GM19395 (cell line): ENCODE measurements at regions not wholly inside any gene's neighbourhood (a gene's known extent, or its start where the extent isn't known, plus 50 kb on each side); places are given as distances from the start of the nearest gene placed in this dataset.
"Not testable (repeated sequence)": the region's sequence is repeated elsewhere in the genome, so short reads cannot be mapped to it uniquely, and the experiment has no call there.

Experiments used
- ATAC-seq: cut with Tn5 transposase; IDR thresholded peaks from one replicate; pipeline ENCODE4 v1.9.1; 2021; ENCODE audit warnings: mild to moderate bottlenecking, moderate library complexity; ENCODE audit not compliant: unreplicated experiment

GRCh38 chr4:104002318-104002717 is 282.5 kb upstream of the TACR3 start:
- not testable (repeated sequence) for ATAC-seq

DNA sequence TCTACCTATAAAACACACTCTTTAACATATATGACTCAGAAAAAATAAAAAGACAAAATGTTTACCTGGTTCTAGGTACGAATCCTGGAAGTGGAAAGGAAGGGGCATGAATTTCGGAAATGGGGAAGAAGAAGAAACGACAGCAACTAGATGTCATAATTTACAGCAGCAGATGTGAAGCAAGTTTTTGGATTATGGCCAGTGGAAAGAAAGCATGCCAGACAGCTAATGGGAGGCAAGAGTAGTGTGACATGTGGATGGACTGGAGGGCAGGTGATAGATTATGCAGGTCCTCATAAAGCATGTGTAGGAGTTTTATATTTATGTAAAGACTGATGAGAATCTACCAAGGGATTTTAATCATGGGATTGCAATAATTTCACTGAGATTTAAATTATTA is 279.0 kb upstream of the TACR3 start:
- ATAC-seq = no peak

- ATAC-seq = no peak
Measured at GRCh38 chr4:103996637-103997036, 276.9 kb upstream of the TACR3 start.

- no peak for ATAC-seq
Measured at GRCh38 chr4:103996064-103996463, 276.3 kb upstream of the TACR3 start.

GRCh38 chr4:103994059-103994458 is 274.3 kb upstream of the TACR3 start:
- ATAC-seq = no peak

DNA sequence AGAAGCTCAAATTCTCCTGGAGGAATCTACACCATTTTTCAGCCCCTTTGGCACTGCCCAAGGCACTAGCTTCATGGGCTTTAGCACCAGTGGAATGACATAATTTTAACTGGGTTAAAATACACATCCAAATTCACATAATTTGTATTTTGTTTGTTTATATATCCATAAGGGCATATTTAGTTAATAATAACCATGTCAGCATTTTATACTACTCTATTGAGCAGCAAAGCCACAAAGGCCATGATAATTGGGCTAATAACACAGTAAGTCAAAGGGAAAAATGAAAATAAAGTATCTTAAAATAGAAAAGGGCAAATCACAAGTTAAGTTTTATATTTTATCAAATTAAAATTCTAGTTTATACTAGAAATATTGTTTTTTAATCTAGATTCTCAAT is 262.7 kb upstream of the TACR3 start:
- ATAC-seq = no peak

GRCh38 chr4:103948244-103949018 is 228.6 kb upstream of the TACR3 start:
- no peak for ATAC-seq

DNA sequence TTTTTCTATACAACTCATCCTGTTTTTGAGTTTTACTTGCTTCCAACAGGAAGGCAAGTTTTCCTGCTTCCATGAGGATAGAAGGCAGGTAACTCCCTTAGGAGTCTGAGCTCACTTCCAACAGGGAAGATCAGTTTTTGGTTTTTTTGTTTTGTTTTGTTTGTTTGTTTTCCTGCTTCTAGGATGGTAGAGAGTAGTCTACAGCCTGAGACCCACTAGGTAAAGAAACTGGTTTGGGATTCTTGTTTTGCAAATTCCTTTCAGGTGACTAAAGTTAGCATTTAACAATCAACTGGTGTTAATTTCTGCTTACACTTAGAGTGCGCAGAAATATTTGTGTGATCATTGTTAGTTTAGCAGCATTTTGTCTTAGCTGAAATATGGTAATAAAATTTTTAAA is 227.8 kb upstream of the TACR3 start:
- no peak for ATAC-seq

GRCh38 chr4:103946621-103947268 is 227.0 kb upstream of the TACR3 start:
- not testable (repeated sequence) for ATAC-seq

DNA sequence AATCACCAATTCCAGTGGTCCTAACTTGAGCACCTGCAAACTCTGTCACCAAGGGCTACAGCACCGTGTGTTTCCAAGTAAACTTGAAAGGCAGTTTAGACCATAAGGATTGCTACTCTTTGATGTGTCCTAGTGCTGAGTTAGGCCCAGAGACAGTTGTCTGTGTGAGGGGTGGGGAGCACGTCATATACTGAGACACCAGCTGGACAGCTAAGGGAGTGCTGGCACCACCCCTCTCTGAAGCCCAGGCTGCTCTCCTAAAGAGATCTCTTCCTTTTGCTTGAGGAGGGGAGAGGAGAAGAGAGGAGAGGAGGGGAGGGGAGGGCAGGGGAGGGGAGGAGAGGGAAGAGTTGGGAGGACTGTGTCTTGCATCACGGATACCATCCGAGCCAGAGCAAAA is 218.7 kb upstream of the TACR3 start:
- ATAC-seq = no peak

DNA sequence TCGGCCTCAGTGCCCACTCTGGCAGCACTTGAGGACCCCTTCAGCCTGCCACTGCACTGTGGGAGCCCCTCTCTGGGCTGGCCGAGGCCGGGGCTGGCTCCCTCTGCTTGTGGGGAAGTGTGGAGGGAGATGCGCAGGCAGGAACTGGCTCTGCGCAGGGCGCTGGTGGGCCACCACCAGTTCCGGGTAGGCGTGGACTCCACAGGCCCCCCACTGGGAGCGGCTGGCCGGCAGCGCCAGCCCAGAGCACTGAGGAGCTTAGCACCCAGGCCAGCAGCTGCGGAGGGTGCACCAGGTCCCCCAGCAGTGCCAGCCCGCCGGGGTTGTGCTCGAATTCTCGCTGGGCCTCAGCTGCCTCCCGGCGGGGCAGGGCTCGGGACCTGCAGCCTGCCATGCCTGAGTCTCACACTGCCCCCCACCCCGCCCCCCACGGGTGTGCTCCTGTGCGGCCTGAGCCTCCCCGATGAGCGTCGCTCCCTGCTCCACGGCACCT is 216.9 kb upstream of the TACR3 start:
- no peak for ATAC-seq

DNA sequence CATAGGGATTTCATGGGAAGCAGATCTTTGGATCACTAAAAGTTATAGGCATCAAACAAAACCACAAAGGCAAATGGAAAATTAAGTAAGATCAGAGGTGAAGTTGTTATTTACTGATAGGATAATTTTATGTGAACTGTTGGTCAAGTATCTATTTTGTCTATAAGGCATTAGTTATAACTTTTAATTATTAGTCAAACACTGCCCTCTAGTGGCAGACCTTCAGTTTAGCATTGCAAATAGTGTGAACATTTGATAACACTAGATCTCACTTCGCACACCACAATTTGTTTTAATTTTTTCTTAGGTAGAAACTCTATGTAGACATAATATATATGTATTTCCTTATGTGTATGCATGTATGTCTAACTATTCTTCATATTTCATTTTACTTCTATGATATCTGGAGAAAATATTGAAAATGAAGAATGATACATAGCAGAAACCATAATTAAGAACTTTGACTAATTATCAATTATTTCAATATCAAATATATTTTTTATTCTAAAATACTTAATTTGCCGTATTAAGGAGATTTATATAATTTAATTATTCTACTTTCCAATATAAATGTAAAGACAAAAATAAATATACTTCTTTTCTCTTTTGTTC is 214.5 kb upstream of the TACR3 start:
- ATAC-seq = peak; percentile 84

GRCh38 chr4:103928370-103928769 is 208.6 kb upstream of the TACR3 start:
- ATAC-seq = no peak

DNA sequence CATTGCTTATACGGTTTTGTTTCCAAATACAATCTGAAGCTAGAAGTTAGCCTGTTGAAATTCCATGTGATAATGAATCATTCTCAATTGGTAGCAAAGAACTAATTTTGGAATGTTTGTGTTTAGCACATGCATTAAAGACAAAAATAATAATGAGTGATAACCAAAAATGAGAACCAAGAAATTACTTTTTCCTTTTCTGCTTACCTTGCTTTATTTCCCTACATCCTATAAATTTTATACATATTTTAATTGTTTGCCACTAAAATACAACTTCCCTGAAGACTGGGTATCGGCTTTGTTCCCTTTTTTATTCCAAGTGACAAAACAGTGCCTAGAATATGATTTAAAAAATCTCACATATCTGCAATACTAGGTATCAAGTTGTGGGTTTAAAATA is 203.8 kb upstream of the TACR3 start:
- no peak for ATAC-seq

DNA sequence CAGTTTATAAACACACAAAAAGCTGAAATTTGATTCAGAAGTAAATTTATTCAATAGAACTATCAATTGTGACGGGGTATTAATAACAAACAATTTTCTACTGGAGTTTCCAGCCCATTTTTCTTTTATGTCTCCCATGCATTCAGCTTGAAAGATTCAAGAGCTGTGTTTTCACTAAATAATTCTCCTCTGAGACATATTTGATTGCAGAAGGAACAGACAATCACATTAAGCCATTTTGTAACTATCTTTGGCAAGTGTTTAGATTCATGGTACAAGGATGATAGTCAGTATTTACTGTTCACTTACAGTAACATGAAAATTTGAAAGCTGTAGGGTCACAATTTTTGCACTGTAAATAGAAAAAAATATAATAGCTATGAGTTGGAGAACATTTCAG is 198.4 kb upstream of the TACR3 start:
- no peak for ATAC-seq

GRCh38 chr4:103915224-103915869 is 195.6 kb upstream of the TACR3 start:
- ATAC-seq = peak; percentile 95

- no peak for ATAC-seq
Measured at GRCh38 chr4:103907414-103907813, 187.6 kb upstream of the TACR3 start.

- ATAC-seq = no peak
Measured at GRCh38 chr4:103904123-103904522, 184.3 kb upstream of the TACR3 start.

DNA sequence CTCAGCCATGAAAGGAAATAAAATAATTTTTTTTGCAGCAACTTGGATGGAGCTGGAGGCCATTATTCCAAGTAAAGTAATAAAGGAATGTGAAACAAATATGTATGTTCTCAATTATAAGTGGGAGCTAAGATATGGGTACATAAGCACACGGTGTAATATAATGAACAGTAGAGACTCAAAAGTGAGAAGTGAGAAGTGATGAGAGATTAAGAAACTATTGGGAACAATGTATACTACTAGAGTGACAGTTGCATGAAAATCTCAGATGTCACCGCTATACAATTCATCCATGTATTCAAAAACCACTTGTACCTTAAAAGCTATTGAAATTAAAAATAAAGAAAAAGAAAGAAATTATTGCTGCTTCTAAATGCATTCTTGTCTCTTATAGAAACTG is 182.9 kb upstream of the TACR3 start:
- no peak for ATAC-seq

- no peak for ATAC-seq
Measured at GRCh38 chr4:103895876-103896465, 176.2 kb upstream of the TACR3 start.

GRCh38 chr4:103892586-103892985 is 172.8 kb upstream of the TACR3 start:
- ATAC-seq = no peak
